ENCODE measurements at regions not wholly inside any gene's neighbourhood (a gene's known extent, or its start where the extent isn't known, plus 50 kb on each side); places are given as distances from the start of the nearest gene placed in this dataset.

- Histone ChIP-seq H3K27ac (ENCODE audit: low read length) (no peak overlapping the region), H3K27me3 (ENCODE audit: low read length) (no peaks in the 10 kb centered on the region), H3K4me1 (ENCODE audit: insufficient read depth, low read length) (no peaks in the 10 kb centered on the region), H3K4me3 (ENCODE audit: low read length) (no peak overlapping the region), H3K9me2 (replicated peaks; ENCODE audit: low read length) (no peaks in the 10 kb centered on the region), H2AFZ (ENCODE audit: low read length) (peak overlapping the region; percentile 41; the same call in 1 of the 2 replicates), H3K36me3 (ENCODE audit: low read depth, low read length) (no peaks in the 10 kb centered on the region), H3K9me3 (ENCODE audit: low read length) (no peaks in the 10 kb centered on the region), H3K79me2 (ENCODE audit: low read length) (no peaks in the 10 kb centered on the region), H3K9ac (ENCODE audit: low read length) (no peak overlapping the region), H3F3A (ENCODE audit: low read length, unreplicated experiment) (no peaks in the 10 kb centered on the region), H3K4me2 (ENCODE audit: low read length) (no peak overlapping the region), H4K20me1 (ENCODE audit: low read length) (no peaks in the 10 kb centered on the region)
- TF ChIP-seq EZH2 (IDR thresholded peaks at IDR 0.05; ENCODE audit: low read length, unreplicated experiment) (no peak), EZH2phosphoT487 (IDR thresholded peaks at IDR 0.05; ENCODE audit: borderline replicate concordance, low read length) (no peak), CTCF (conservative IDR thresholded peaks at IDR 0.05; ENCODE audit: low read depth, low read length) (no peak)
- DNase-seq (no peak), ATAC-seq (no peak)
- ChIA-PET POLR2A (ENCODE audit: unreplicated experiment) (no interaction called here), CTCF (no interaction called here)
- BruUV-seq (replicated peaks): no TSS peak
- intact Hi-C loops (cut with micrococcal nuclease): no loop called here
Measured at GRCh38 chr3:95028688-95029087, 965.8 kb downstream of the NSUN3 start.

DNA sequence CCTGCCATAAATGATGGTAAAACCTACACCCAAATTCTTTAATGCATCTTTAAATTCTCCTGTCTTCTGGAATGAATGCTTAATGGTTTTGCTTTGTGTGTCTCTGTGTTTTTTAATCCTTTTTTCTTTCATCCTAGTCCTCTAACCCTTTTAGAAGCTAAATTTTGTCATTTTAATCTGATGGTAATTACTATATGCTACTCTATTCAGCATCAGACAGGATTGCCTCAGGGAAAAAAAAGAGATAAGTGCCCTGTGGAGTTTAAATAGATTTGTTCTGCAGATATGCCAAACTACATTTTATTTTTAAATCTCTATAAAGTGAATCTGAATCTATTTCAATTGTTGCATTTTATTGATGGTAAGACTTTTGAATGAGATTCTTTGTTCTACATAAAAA is 966.8 kb downstream of the NSUN3 start:
- ATAC-seq (no peak), DNase-seq (no peak)
- Histone ChIP-seq H3K4me2 (ENCODE audit: low read length) (no peak overlapping the region), H3K9ac (ENCODE audit: low read length) (no peak overlapping the region), H3K9me2 (replicated peaks; ENCODE audit: low read length) (no peaks in the 10 kb centered on the region), H4K20me1 (ENCODE audit: low read length) (no peaks in the 10 kb centered on the region), H3F3A (ENCODE audit: low read length, unreplicated experiment) (no peaks in the 10 kb centered on the region), H3K9me3 (ENCODE audit: low read length) (no peaks in the 10 kb centered on the region), H3K4me3 (ENCODE audit: low read length) (no peak overlapping the region), H3K36me3 (ENCODE audit: low read depth, low read length) (no peaks in the 10 kb centered on the region), H3K27me3 (ENCODE audit: low read length) (no peaks in the 10 kb centered on the region), H3K79me2 (ENCODE audit: low read length) (no peaks in the 10 kb centered on the region), H2AFZ (ENCODE audit: low read length) (no peak overlapping the region), H3K27ac (ENCODE audit: low read length) (no peak overlapping the region), H3K4me1 (ENCODE audit: insufficient read depth, low read length) (no peaks in the 10 kb centered on the region)
- intact Hi-C loops (cut with micrococcal nuclease): no loop called here
- BruUV-seq (replicated peaks): no TSS peak
- POLR2A ChIA-PET (ENCODE audit: unreplicated experiment): no interaction called here
- TF ChIP-seq CTCF (conservative IDR thresholded peaks at IDR 0.05; ENCODE audit: low read depth, low read length) (no peak), EZH2 (IDR thresholded peaks at IDR 0.05; ENCODE audit: low read length, unreplicated experiment) (no peak), EZH2phosphoT487 (IDR thresholded peaks at IDR 0.05; ENCODE audit: borderline replicate concordance, low read length) (no peak)
- CTCF ChIA-PET: no interaction called here

DNA sequence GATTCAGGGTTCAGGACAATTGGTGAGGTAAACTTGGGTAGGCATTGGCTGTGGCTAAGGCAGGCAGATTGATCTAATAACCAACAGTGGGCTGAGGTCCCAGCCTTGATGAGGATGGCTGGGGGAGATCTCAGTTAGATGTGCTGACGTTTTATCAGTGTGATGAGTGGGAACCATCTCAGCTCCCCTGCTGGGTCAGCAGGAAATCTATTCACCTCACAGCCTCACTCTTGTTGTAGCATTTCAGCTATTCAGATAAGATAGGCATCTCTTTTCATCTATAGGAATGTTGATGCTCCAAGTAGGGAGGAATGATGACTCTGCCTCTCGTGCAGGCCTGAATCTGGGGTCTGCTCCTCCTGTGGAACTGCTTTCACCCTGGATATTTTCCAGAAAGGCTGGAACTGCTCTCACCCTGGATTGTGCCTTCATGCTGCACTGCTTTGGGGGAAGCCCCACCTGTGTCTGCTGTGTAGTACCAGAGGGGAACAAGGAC is 973.7 kb downstream of the NSUN3 start:
- Histone ChIP-seq H3K4me1 (ENCODE audit: insufficient read depth, low read length) (no peaks in the 10 kb centered on the region), H3F3A (ENCODE audit: low read length, unreplicated experiment) (no peaks in the 10 kb centered on the region), H3K9me3 (ENCODE audit: low read length) (no peaks in the 10 kb centered on the region), H4K20me1 (ENCODE audit: low read length) (no peaks in the 10 kb centered on the region), H3K27ac (ENCODE audit: low read length) (no peak overlapping the region), H3K27me3 (ENCODE audit: low read length) (no peaks in the 10 kb centered on the region), H3K36me3 (ENCODE audit: low read depth, low read length) (no peaks in the 10 kb centered on the region), H2AFZ (ENCODE audit: low read length) (no peak overlapping the region), H3K9ac (ENCODE audit: low read length) (no peak overlapping the region), H3K79me2 (ENCODE audit: low read length) (no peaks in the 10 kb centered on the region), H3K4me3 (ENCODE audit: low read length) (no peak overlapping the region), H3K9me2 (replicated peaks; ENCODE audit: low read length) (no peaks in the 10 kb centered on the region), H3K4me2 (ENCODE audit: low read length) (no peak overlapping the region)
- DNase-seq (no peak), ATAC-seq (no peak)
- no TSS peak for BruUV-seq (replicated peaks)
- TF ChIP-seq EZH2 (IDR thresholded peaks at IDR 0.05; ENCODE audit: low read length, unreplicated experiment): no peak
- no peak for TF ChIP-seq CTCF (conservative IDR thresholded peaks at IDR 0.05; ENCODE audit: low read depth, low read length)
- TF ChIP-seq EZH2phosphoT487 (IDR thresholded peaks at IDR 0.05; ENCODE audit: borderline replicate concordance, low read length): no peak
- ChIA-PET POLR2A (ENCODE audit: unreplicated experiment) (no interaction called here), CTCF (no interaction called here)
- intact Hi-C loops (cut with micrococcal nuclease): no loop called here

All from PC-3 (cell line).